Spinal cord (tissue), 9 donors: ENCODE measurements at regions not wholly inside any gene's neighbourhood (a gene's known extent, or its start where the extent isn't known, plus 50 kb on each side); places are given as distances from the start of the nearest gene placed in this dataset.

Source experiments
- DNase-seq, 6 donors: peaks; one replicate each; pipeline versions ENCODE4 v3.0.0 to v3.0.0-alpha.2; 2013 to 2015; ENCODE audit warnings: low spot score in 6 of 6, low read depth in 4 of 6
- H3K27ac ChIP-seq: one replicate; pipeline ENCODE4 v1.5.1; 2013; ENCODE audit warnings: low read depth, low read length, control low read depth
- H3K27me3 ChIP-seq: one replicate; pipeline ENCODE4 v1.6.1; 2013; ENCODE audit warnings: low read length; ENCODE audit not compliant: control insufficient read depth, insufficient read depth
- H3K36me3 ChIP-seq: one replicate; pipeline ENCODE4 v1.6.1; 2013; ENCODE audit warnings: low read length; ENCODE audit not compliant: control insufficient read depth, insufficient read depth
- H3K4me1 ChIP-seq: one replicate; pipeline ENCODE4 v1.6.1; 2013; ENCODE audit warnings: low read length; ENCODE audit not compliant: control insufficient read depth, insufficient read depth
- H3K4me3 ChIP-seq: one replicate; pipeline ENCODE4 v1.5.1; 2013; ENCODE audit warnings: low read depth, low read length, control low read depth
- H3K9me3 ChIP-seq: one replicate; pipeline ENCODE4 v1.6.1; 2013; ENCODE audit warnings: low read length; ENCODE audit not compliant: control insufficient read depth, insufficient read depth
- WGBS: methylation state at CpG from one replicate; pipeline ENCODE4 v1.1.5; 2013; ENCODE audit warnings: missing lambda C conversion rate; ENCODE audit not compliant: insufficient coverage; 5-methylcytosine and 5-hydroxymethylcytosine counted together
- donor health status: healthy.

DNA sequence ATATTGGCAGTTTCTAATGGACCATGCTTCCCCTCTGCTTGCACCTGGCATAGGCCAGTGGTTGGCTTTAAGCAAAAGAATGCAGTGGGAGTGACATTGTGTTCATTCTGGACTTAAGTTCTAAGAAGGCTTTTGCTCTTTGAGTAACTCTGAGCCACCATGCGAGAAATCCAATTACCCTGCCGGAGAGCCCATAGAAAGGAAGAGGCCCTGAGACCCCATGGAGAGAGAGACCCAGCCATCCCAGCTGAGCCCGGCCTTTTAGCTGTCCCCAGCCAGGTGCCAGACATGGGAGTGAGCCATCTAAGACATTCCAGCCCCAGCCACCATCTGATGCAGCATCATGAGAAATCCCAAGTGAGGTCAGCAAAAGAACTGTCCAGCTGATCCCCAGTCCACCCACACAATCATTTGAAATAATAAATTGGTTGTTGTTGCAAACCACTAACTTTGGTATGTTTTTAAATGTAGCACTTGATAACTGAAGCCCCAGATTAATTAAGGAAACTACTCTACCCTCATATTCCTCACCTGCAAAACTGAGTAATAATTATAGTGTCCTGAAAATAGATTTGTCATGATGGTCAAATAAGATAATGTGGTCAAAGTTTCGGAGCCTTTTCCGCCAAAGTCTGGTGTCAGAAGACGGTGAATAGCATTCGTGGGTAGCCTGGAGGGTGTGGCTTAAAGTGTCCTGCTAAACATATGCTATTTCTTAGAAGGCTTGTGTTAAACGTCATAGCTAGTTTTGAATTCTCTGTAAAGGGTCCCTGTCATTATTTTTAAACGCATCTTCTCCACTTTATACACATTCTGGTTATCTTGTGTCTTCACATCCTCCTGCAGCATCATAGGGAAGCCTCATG lies 166.6 kb upstream of the PELI2 start:
- DNase-seq: no peak
- Histone ChIP-seq H3K4me3 (no peak overlapping the region), H3K9me3 (no peaks in the 10 kb centered on the region), H3K4me1 (no peaks in the 10 kb centered on the region), H3K36me3 (no peaks in the 10 kb centered on the region), H3K27me3 (no peaks in the 10 kb centered on the region), H3K27ac (no peak overlapping the region)
- WGBS: 86% methylated on average over 7 of the region's 9 CpGs

- H3K4me3 ChIP-seq: no peak overlapping the region
- no peaks in the 10 kb centered on the region for H3K27me3 ChIP-seq
- DNase-seq: no peak
- no peaks in the 10 kb centered on the region for H3K4me1 ChIP-seq
- H3K36me3 ChIP-seq: no peaks in the 10 kb centered on the region
- no peaks in the 10 kb centered on the region for H3K9me3 ChIP-seq
- no peak overlapping the region for H3K27ac ChIP-seq
Observed at GRCh38 chr14:55954108-55954507, 164.1 kb upstream of the PELI2 start.

- Histone ChIP-seq H3K27ac (no peak overlapping the region), H3K4me1 (no peaks in the 10 kb centered on the region), H3K36me3 (no peaks in the 10 kb centered on the region), H3K4me3 (no peak overlapping the region), H3K9me3 (no peaks in the 10 kb centered on the region), H3K27me3 (no peaks in the 10 kb centered on the region)
- DNase-seq: no peak
- WGBS: no CpG with 5 or more reads among the region's 3 CpGs
Observed at GRCh38 chr14:55955175-55955574, 163.0 kb upstream of the PELI2 start.

DNA sequence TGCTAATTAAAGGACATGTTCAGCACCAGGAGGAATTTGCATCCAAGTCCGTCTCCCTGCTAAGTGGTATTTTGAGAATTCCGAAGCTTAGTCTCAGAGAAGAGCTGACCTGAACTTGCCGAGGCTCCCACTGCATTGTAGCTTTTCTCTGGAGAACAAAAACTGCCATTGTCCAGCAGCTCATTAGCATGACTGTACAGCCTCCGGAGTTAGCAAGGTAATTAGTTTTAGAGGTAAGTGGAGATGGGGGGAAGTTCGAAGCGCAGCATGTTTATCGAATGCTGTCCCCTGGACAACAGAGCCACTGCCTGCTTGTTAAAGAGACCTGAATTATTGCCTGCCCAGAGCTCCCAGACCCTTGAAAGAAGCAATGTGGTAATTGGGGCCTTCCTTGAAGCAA lies 160.3 kb upstream of the PELI2 start:
- Histone ChIP-seq H3K4me3 (no peak overlapping the region), H3K27ac (no peak overlapping the region), H3K36me3 (no peaks in the 10 kb centered on the region), H3K9me3 (no peaks in the 10 kb centered on the region), H3K4me1 (no peaks in the 10 kb centered on the region), H3K27me3 (no peaks in the 10 kb centered on the region)
- DNase-seq: peak in 4 of 6 donors; percentile 24 to 90 (median 62)
- 24% methylated on average over 7 of the region's 7 CpGs for WGBS

DNA sequence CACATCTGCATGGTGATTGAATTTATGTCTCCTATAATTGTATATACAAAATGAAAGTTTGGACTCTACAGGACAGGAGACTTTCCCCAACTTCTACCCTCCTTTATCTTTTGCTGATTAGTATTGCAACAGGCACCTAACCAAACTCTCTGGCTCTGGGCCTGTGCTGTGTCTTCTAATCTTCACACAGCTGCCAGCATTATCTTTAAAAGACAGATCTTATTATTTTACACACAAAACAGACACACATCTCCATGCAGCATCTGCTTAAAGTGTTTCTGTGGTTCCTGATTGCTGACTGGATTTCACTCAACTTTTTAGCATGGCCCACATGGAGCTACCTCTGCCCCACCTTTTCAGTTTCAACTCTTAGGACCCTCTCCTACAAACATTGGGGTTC lies 154.9 kb upstream of the PELI2 start:
- Histone ChIP-seq H3K27ac (no peak overlapping the region), H3K4me3 (no peak overlapping the region), H3K27me3 (no peaks in the 10 kb centered on the region), H3K36me3 (no peaks in the 10 kb centered on the region), H3K9me3 (no peaks in the 10 kb centered on the region), H3K4me1 (no peaks in the 10 kb centered on the region)
- DNase-seq: no peak

DNA sequence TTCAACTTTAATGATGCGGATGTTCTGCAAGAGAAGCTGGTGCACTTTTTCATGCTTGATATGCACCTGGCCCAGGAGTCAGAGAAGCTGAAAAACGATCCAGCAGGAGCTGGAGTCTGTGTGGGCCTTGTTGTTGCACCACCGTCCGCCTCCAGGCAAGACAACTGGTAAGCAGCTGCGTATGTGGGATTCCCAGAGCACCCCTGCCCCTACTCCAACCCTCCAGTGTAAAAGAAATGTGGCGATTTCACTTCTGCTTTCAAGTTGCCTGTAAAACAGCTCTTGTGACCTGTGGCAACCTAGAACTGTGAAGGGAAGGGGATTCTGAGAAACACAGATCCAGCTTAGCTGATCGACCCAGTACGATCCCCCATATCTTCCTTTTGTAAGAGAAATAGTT lies 154.1 kb upstream of the PELI2 start:
- no peaks in the 10 kb centered on the region for H3K9me3 ChIP-seq
- H3K27ac ChIP-seq: no peak overlapping the region
- 64% methylated on average over 3 of the region's 8 CpGs for WGBS
- DNase-seq: no peak
- H3K4me1 ChIP-seq: no peaks in the 10 kb centered on the region
- H3K36me3 ChIP-seq: no peaks in the 10 kb centered on the region
- no peak overlapping the region for H3K4me3 ChIP-seq
- no peaks in the 10 kb centered on the region for H3K27me3 ChIP-seq

- no peaks in the 10 kb centered on the region for H3K4me1 ChIP-seq
- WGBS: 71% methylated on average over 2 of the region's 3 CpGs
- DNase-seq: peak in 2 of 6 donors; percentile 48 to 79
- H3K9me3 ChIP-seq: no peaks in the 10 kb centered on the region
- no peak overlapping the region for H3K27ac ChIP-seq
- H3K36me3 ChIP-seq: no peaks in the 10 kb centered on the region
- H3K27me3 ChIP-seq: no peaks in the 10 kb centered on the region
- H3K4me3 ChIP-seq: no peak overlapping the region
Observed at GRCh38 chr14:55964821-55965220, 153.4 kb upstream of the PELI2 start.

- Histone ChIP-seq H3K27ac (no peak overlapping the region), H3K4me1 (no peaks in the 10 kb centered on the region), H3K4me3 (no peak overlapping the region), H3K9me3 (no peaks in the 10 kb centered on the region), H3K27me3 (no peaks in the 10 kb centered on the region), H3K36me3 (no peaks in the 10 kb centered on the region)
- 43% methylated on average over 2 of the region's 2 CpGs for WGBS
- DNase-seq: no peak
Observed at GRCh38 chr14:55965851-55966250, 152.4 kb upstream of the PELI2 start.

DNA sequence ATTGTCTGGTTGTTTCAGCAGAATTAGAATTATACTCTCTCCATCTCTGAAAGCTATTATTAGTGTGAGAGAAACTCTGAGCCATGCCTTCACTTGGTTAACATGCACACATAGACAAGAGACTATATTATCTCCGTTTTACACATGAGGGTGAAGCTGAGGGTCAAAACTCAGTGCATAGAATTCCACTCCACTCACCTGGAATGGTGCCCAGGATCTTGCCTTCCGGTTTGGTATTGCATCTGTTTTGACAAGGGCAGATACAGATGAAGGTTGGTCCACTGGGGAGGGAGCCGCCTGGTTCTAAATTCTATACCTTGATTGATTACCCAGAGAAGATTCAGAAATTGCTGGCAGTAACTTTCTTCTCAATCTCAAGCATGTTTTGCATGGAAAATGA lies 149.5 kb upstream of the PELI2 start:
- Histone ChIP-seq H3K4me1 (peaks cover 3% of the 10 kb centered on the region), H3K4me3 (no peak overlapping the region)

DNA sequence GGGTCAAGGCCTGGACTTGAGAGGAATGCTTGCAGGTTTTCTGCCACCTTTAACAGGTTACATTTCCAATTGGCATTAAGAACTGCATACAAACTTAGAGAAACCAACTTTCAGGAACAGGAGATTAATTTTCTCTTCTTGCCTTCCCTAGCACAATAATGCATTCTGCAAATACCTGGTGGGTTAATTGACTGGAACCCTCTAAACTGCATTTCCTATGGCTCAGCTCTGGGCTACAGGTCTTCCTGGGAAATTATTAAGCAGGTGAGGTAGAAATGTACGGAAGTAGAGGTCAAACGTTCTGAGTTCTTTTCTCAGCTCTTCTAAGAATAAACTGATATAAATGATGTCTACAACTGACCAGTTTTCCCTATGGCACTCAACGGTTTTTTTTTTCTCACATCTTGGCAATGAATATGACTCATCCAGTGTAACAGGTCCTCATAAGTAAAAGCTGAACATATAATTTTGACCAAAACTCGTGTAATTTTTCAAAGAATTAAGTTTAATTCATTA lies 144.9 kb upstream of the PELI2 start:
- peak in 1 of 6 donors; percentile 61 for DNase-seq
- Histone ChIP-seq H3K27ac (no peak overlapping the region), H3K36me3 (no peaks in the 10 kb centered on the region), H3K4me1 (peaks cover 12% of the 10 kb centered on the region), H3K27me3 (no peaks in the 10 kb centered on the region), H3K9me3 (no peaks in the 10 kb centered on the region), H3K4me3 (no peak overlapping the region)
- WGBS: no CpG with 5 or more reads among the region's 4 CpGs

More for the DNA sequence above, 149.5 kb upstream of the PELI2 start:
- Histone ChIP-seq H3K9me3 (no peaks in the 10 kb centered on the region), H3K27me3 (no peaks in the 10 kb centered on the region), H3K27ac (no peak overlapping the region), H3K36me3 (no peaks in the 10 kb centered on the region)
- no peak for DNase-seq
- no CpG with 5 or more reads among the region's 3 CpGs for WGBS
